BJ (cell line): ENCODE measurements at regions not wholly inside any gene's neighbourhood (a gene's known extent, or its start where the extent isn't known, plus 50 kb on each side); places are given as distances from the start of the nearest gene placed in this dataset.

Experiments used
- CTCF ChIA-PET: fragments of 350-600 bp; formaldehyde crosslinking; extraction: SDS; loops from one replicate; lab custom pipeline; 2021; ENCODE audit warnings: antibody characterized with exemption, inconsistent platforms; lab: Yijun Ruan, JAX
- POLR2A ChIA-PET: fragments of 300-600 bp; sonication (Branson Sonifier 250); formaldehyde crosslinking; extraction: SDS; loops from one replicate; lab custom pipeline; 2021; ENCODE audit warnings: antibody characterized with exemption; lab: Charles Lee
- DNase-seq: peaks from one replicate; pipeline ENCODE4 v3.0.0-alpha.2; 2011; ENCODE audit warnings: low read depth
- H3K27me3 ChIP-seq: 2 replicates; pipeline ENCODE4 v1.6.0; 2011; ENCODE audit warnings: low read length; ENCODE audit not compliant: control insufficient read depth, insufficient read depth
- H3K36me3 ChIP-seq: 2 replicates; pipeline ENCODE4 v1.5.1; 2011; ENCODE audit warnings: low read length; ENCODE audit not compliant: control insufficient read depth, insufficient read depth
- H3K4me3 ChIP-seq: 2 replicates; pipeline ENCODE4 v1.5.1; 2011; ENCODE audit warnings: low read depth, mild to moderate bottlenecking, control low read depth, low read length
- TF ChIP-seq, protein P1 (sequence below): IDR thresholded peaks from 2 replicates; pipeline ENCODE4 v1.5.1; 2011; ENCODE audit warnings: low read depth, mild to moderate bottlenecking, control low read depth, inconsistent platforms, low read length, moderate library complexity; ENCODE audit not compliant: insufficient read depth

DNA sequence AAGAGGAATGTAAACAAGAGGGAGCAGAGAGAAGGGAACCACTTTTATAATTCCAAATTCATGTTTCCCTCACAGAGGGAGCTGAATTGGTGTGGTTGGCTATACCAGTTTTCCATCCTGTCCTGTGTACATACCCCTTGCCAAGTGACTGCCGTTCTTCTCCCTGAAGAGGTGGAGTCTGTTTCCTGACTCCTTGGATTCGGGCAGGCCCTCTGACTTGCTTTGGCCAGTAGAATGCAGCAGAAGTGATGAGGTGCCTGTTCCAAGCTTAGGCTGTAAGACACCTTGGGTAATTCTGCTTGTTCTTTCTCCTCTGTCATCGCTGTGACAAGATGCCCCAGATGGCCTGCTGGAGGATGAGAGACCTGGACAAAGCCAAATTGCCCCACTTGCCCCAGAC lies 124.7 kb downstream of the UCHL1 start:
- no peak for DNase-seq
- ChIA-PET POLR2A (no interaction called here), CTCF (no interaction called here)
- TF ChIP-seq, protein P1, sequence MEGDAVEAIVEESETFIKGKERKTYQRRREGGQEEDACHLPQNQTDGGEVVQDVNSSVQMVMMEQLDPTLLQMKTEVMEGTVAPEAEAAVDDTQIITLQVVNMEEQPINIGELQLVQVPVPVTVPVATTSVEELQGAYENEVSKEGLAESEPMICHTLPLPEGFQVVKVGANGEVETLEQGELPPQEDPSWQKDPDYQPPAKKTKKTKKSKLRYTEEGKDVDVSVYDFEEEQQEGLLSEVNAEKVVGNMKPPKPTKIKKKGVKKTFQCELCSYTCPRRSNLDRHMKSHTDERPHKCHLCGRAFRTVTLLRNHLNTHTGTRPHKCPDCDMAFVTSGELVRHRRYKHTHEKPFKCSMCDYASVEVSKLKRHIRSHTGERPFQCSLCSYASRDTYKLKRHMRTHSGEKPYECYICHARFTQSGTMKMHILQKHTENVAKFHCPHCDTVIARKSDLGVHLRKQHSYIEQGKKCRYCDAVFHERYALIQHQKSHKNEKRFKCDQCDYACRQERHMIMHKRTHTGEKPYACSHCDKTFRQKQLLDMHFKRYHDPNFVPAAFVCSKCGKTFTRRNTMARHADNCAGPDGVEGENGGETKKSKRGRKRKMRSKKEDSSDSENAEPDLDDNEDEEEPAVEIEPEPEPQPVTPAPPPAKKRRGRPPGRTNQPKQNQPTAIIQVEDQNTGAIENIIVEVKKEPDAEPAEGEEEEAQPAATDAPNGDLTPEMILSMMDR = no peak
- Histone ChIP-seq H3K36me3 (no peaks in the 10 kb centered on the region; the same call in 1 of the 2 replicates), H3K27me3 (no peaks in the 10 kb centered on the region), H3K4me3 (no peak overlapping the region)

- Histone ChIP-seq H3K4me3 (no peak overlapping the region), H3K36me3 (no peaks in the 10 kb centered on the region; the same call in 1 of the 2 replicates), H3K27me3 (no peaks in the 10 kb centered on the region)
- ChIA-PET CTCF (interaction anchor here (0.7 kb wide), 1 partner anchor 168 kb away, joined by 3 read pairs; no protein-coding TSS in a partner anchor), POLR2A (interaction anchor here (0.7 kb wide), 1 partner anchor 294 kb away, joined by 4 read pairs; no protein-coding TSS in a partner anchor)
- TF ChIP-seq, protein P1 = no peak
- DNase-seq = no peak
Measured at GRCh38 chr4:41384992-41385391, 128.3 kb downstream of the UCHL1 start.

DNA sequence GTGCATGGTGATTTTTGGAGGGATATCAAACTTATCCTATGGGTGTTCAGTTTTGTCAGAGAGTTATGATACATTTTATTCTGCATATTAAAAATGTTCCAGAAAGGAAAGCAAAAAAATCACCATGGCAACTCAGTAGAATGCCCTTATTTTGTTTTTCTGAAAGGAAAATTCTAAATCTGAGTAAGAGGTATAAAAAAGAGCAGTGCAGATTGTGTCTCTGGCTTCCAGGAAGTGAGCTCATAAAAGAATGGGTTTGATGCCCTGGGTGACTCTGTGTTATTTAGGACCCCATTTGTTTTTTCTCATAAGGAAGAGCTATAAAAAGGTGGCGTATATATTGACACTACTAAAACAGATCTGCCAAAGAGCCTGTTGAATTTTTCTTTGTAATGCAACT lies 128.8 kb downstream of the UCHL1 start:
- H3K27me3 ChIP-seq = no peaks in the 10 kb centered on the region
- no peaks in the 10 kb centered on the region; the same call in 1 of the 2 replicates for H3K36me3 ChIP-seq
- TF ChIP-seq, protein P1 = no peak
- DNase-seq = no peak
- no peak overlapping the region for H3K4me3 ChIP-seq
- ChIA-PET CTCF (no interaction called here), POLR2A (no interaction called here)

- DNase-seq = no peak
- H3K27me3 ChIP-seq = no peaks in the 10 kb centered on the region
- TF ChIP-seq, protein P1 = no peak
- ChIA-PET POLR2A (interaction anchor here (0.5 kb wide), 1 partner anchor 15 kb away, joined by 6 read pairs; no protein-coding TSS in a partner anchor), CTCF (no interaction called here)
- H3K36me3 ChIP-seq = no peaks in the 10 kb centered on the region
- H3K4me3 ChIP-seq = no peak overlapping the region
Measured at GRCh38 chr4:41388080-41388479, 131.4 kb downstream of the UCHL1 start.

- no peak for DNase-seq
- TF ChIP-seq, protein P1 = no peak
- H3K4me3 ChIP-seq = no peak overlapping the region
- ChIA-PET CTCF (interaction anchor here (0.6 to 1.1 kb wide), 2 partner anchors 10 to 255 kb away, joined by 3 to 4 read pairs; no protein-coding TSS in a partner anchor), POLR2A (no interaction called here)
- no peaks in the 10 kb centered on the region for H3K27me3 ChIP-seq
- no peaks in the 10 kb centered on the region for H3K36me3 ChIP-seq
Measured at GRCh38 chr4:41389356-41389755, 132.6 kb downstream of the UCHL1 start.
